ENCODE measurements at regions not wholly inside any gene's neighbourhood (a gene's known extent, or its start where the extent isn't known, plus 50 kb on each side); places are given as distances from the start of the nearest gene placed in this dataset.
"Not testable (repeated sequence)": the region's sequence is repeated elsewhere in the genome, so short reads cannot be mapped to it uniquely, and the experiment has no call there.

DNA sequence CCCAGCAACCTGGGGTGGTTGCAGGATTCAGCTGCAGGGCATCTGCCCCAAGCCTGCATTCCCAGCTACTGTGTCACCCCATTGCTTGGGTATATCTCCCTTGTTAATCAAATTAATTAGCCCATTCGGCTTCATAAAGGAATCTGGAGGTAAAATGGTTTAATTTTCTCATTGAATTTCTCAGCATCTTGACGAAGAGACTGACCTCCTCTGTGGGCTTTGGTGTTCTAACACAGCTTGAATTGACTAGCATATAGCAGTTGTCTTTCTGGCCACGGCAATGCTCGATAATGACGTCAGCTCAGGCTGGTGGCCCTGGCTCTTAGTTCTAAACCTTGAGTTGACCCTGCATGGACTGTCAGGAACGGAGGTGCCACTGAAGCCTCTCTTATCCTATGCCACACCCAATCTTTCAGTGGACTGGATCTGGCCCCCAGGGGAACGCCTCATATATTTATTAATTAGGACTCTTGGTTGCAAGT lies 72.4 kb downstream of the MSX2 start:
- ATAC-seq (no peak), DNase-seq (ENCODE audit: low spot score in 2 of 2) (no peak)
- Mint-ChIP-seq H3K36me3 (no peaks in the 10 kb centered on the region), H3K27ac (no peak overlapping the region), H3K4me1 (no peaks in the 10 kb centered on the region), H3K4me3 (no peak overlapping the region), H3K9me3 (no peaks in the 10 kb centered on the region)

DNA sequence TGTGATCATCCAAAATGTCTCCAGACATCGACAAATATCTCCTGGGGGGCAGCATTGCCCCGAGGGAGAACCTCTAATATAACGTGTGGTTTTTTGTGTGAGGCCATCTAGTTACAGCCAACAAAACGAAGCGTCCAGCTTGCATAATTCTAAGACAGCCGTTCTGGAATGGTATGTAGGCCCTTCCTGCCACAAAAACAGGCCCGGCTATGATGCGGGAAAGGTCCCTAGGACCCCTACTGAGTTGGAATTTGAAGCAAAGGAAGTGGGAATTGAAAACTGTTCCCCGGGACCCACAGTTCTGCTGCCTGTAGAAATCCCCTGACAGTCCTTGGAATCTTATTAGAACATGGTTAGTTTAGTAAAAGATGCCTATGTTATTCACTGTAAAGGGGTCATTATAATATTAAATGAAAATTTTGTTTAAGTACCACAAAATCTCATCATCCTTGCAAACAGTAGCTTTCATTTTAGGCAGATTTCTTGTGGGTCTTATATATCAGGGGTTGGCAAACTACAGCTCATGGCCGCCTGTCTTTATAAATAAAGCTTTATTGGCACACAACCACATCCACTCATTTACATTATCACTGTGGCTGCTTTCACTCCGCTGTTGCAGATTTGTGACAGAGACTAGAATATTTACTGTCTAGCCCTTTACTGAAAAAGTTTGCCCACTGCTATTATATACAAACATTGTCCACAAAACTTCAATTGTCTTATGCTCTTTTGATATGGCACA lies 70.7 kb downstream of the MSX2 start:
- ATAC-seq (no peak), DNase-seq (ENCODE audit: low spot score in 2 of 2) (no peak)
- Mint-ChIP-seq H3K4me1 (no peaks in the 10 kb centered on the region), H3K36me3 (no peaks in the 10 kb centered on the region), H3K27ac (no peak overlapping the region), H3K9me3 (no peaks in the 10 kb centered on the region), H3K4me3 (no peak overlapping the region)

DNA sequence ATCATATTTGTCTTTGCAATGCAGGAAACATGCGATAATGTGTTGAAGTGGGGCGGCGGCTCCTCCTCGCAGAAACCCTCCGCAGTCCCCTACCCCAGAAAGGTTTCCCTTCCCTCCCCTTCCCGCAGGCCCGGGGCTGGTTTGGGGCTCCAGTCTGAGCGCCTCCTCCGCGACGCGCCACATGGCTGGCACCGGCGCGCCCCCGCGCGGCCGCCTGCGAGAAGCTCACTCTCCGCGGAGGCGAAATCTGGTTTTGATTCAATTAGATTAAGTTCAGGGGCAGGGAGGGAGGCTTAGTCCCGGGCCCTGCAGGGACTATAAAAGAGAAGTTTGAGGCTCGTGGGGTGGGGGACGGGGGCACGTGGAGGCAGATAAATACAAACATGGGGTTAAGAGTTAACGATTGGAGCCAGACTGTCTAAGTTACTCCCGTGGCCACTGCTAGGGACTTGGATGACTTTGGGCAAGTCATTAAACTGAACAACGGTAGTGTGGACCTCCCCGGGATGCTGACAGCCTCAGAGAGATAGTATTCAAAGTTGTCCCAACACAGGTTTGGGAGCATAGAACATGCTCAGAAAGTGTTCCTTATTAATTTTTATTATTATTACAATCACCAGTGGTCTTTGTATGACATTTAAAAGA lies 69.4 kb downstream of the MSX2 start:
- no peak overlapping the region for H3K4me3 Mint-ChIP-seq
- no peaks in the 10 kb centered on the region for H3K4me1 Mint-ChIP-seq
- no peak overlapping the region for H3K27ac Mint-ChIP-seq
- DNase-seq (ENCODE audit: low spot score in 2 of 2) (peak; percentile 9 to 63), ATAC-seq (peak; percentile 45)
- H3K36me3 Mint-ChIP-seq, result no peaks in the 10 kb centered on the region
- H3K9me3 Mint-ChIP-seq, result no peaks in the 10 kb centered on the region

DNA sequence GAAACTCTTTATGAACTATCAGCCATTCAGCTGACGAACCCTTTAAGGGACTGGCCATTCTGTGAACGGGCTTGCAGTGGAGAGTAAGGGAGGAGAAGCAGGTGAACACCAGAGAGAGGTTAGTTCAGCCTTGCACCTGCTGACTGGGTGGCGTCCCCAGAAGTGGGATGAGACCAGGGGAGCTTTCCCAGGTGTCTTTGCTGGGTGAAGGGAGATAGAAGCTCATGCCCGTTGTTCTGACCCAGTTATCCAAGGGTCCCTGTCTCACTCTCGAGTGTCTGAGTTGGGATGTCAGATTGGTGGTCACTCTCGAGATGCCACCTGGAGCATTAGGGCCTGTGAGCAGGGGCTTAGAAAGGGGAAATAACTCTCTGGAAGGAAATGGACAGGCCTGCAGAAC lies 68.7 kb downstream of the MSX2 start:
- DNase-seq (ENCODE audit: low spot score in 2 of 2) (no peak), ATAC-seq (no peak)
- no peaks in the 10 kb centered on the region for H3K4me1 Mint-ChIP-seq
- H3K27ac Mint-ChIP-seq, result no peak overlapping the region
- H3K4me3 Mint-ChIP-seq, result no peak overlapping the region
- no peaks in the 10 kb centered on the region for H3K9me3 Mint-ChIP-seq
- H3K36me3 Mint-ChIP-seq, result no peaks in the 10 kb centered on the region

DNA sequence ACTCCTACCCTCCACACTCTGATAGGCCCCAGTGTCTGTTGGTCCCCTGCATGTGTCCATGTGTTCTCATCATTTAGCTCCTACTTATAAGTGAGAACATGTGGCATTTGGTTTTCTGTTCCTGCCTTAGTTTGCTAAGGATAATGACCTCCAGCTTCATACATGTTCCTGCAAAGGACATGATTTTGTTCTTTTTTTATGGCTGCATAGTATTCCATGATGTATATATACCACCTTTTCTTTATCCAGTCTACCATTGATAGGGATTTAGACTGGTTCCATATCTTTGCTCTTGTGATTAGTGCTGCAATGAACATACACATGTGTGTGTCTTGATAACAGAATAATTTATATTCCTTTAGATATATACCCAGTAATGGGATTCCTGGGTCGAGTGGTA lies 67.9 kb downstream of the MSX2 start:
- H3K36me3 Mint-ChIP-seq; H3K4me3 Mint-ChIP-seq; ATAC-seq; DNase-seq (ENCODE audit: low spot score in 2 of 2); H3K4me1 Mint-ChIP-seq; H3K27ac Mint-ChIP-seq; H3K9me3 Mint-ChIP-seq: not testable (repeated sequence)

DNA sequence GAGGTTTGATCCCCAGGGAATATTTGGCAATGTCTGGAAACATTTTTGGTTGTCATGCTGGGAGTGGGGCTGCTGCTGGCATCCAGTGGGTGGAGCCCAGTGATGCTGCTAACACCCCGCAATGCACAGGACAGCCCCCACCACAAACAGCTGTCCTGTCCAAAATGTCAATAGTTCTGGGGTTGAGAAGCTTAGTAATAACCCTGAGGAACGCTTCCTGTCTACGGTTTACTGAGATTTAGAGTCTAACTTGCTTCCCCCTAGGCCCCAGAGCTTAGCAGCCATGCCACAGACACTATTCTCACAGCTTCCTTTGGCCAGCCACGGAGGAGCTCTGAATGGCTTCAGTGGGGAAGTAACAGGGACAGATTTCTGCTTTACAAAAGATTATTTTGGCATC lies 66.5 kb downstream of the MSX2 start:
- Mint-ChIP-seq H3K36me3 (no peaks in the 10 kb centered on the region), H3K4me1 (no peaks in the 10 kb centered on the region), H3K9me3 (no peaks in the 10 kb centered on the region), H3K27ac (no peak overlapping the region), H3K4me3 (no peak overlapping the region)
- DNase-seq (ENCODE audit: low spot score in 2 of 2), result no peak
- no peak for ATAC-seq

DNA sequence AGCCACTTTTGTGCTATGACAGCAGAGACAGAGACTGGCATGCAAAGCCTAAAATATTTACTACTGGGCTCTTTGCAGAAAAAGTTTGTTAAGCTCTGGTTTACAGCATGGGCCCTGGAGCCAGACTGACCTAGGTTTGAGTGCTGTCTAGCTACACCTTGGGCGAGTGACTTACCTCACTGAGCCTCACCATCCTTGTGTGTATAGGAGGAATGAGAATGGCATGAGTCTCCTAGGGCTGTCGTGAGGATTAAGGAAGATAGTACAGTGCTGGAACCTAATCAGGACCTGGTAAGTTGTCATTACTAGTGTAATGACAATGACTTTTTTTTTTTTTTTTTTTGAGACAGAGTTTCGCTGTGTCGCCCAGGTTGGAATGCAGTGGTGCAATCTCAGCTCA lies 65.2 kb downstream of the MSX2 start:
- H3K4me3 Mint-ChIP-seq, result no peak overlapping the region
- no peak for DNase-seq (ENCODE audit: low spot score in 2 of 2)
- peaks cover 6% of the 10 kb centered on the region for H3K9me3 Mint-ChIP-seq
- H3K36me3 Mint-ChIP-seq, result no peaks in the 10 kb centered on the region
- no peaks in the 10 kb centered on the region for H3K4me1 Mint-ChIP-seq
- ATAC-seq, result no peak
- H3K27ac Mint-ChIP-seq, result no peak overlapping the region

DNA sequence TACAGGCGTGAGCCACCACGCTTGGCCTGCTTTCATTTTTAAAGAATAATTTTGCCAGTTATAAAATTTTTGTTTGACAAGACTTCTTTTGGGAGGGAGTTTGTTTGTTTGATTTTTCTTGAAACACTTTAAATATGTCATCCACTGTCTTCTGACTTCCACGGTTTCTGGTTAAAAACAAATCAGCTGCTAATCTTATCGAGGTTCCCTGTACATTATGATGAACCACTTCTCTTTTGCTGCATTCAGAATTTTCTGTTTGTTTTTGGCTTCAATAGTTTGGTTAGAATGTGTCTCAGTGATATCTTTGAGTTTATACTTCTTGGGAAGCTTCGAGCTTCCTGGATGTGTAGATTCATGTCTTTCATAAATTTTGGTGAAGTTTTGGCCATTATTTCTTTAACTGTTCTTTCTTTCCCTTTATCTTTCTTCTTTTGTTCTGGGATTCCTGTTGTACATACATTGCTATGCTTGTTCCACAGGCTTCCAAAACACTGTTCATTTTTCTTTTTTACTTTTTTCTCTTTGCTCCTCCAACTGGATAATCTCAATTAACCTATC lies 60.8 kb downstream of the MSX2 start:
- H3K4me1 Mint-ChIP-seq, result no peaks in the 10 kb centered on the region
- no peaks in the 10 kb centered on the region for H3K36me3 Mint-ChIP-seq
- H3K27ac Mint-ChIP-seq, result no peak overlapping the region
- H3K4me3 Mint-ChIP-seq, result no peak overlapping the region
- DNase-seq (ENCODE audit: low spot score in 2 of 2) (no peak), ATAC-seq (no peak)
- peaks cover 6% of the 10 kb centered on the region for H3K9me3 Mint-ChIP-seq

Measured in stimulated activated effector memory CD8-positive, alpha-beta T cell treated with anti-CD3 and anti-CD28 coated beads, Interleukin-12 subunit alpha, Interleukin-12 subunit beta, amount 100 ng/mL, for 72 hours (primary cell).